Left lung (tissue), 4 donors: ENCODE measurements at regions not wholly inside any gene's neighbourhood (a gene's known extent, or its start where the extent isn't known, plus 50 kb on each side); places are given as distances from the start of the nearest gene placed in this dataset.

Experiments
- ATAC-seq: fragments of 200-7000 bp; cut with Tn5 transposase; one replicate; pipeline ENCODE4 v1.9.1; 2020; ENCODE audit warnings: moderate library complexity
- DNase-seq, 4 donors: peaks; one replicate each; pipeline ENCODE4 v3.0.0-alpha.2; 2013 to 2020
- H3K27ac ChIP-seq, 2 donors: fragments of 200-600 bp; sonication (generic) in 1 of 2; one replicate each; pipeline versions ENCODE4 v1.5.0 to v1.8.0; 2020 to 2021
- H3K27me3 ChIP-seq, 2 donors: fragments of 200-600 bp; sonication (generic) in 1 of 2; one replicate each; pipeline versions ENCODE4 v1.5.0 to v1.8.0; 2020 to 2021
- H3K36me3 ChIP-seq, 2 donors: fragments of 200-600 bp; sonication (generic) in 1 of 2; one replicate each; pipeline versions ENCODE4 v1.5.0 to v1.8.0; 2020 to 2021
- H3K4me1 ChIP-seq, 2 donors: fragments of 200-600 bp; one replicate each; pipeline ENCODE4 v1.8.0; 2021
- H3K4me3 ChIP-seq, 2 donors: fragments of 200-600 bp; sonication (generic) in 1 of 2; one replicate each; pipeline versions ENCODE4 v1.5.0 to v1.8.0; 2020 to 2021; ENCODE audit warnings: mild to moderate bottlenecking in 1 of 2
- H3K9me3 ChIP-seq, 2 donors: fragments of 200-600 bp; sonication (generic) in 1 of 2; one replicate each; pipeline versions ENCODE4 v1.5.0 to v1.8.0; 2020 to 2021
- intact Hi-C, 2 donors: fragments of 100-400 bp; cut with DNase I; formaldehyde crosslinking; loops; one replicate each; pipeline versions ENCODE4 v1.11.2 to v1.14.2; 2022
- TF ChIP-seq, protein P1 (sequence below), 2 donors: fragments of 200-600 bp; sonication (generic) in 1 of 2; IDR thresholded peaks; one replicate each; pipeline versions ENCODE4 v1.5.0 to v1.8.0; 2021; ENCODE audit warnings: antibody characterized with exemption in 2 of 2
- donor health status: DM: no; HTN: yes; CAD: no.
- donor health status: DM: no; HTN: no; CAD: no.

DNA sequence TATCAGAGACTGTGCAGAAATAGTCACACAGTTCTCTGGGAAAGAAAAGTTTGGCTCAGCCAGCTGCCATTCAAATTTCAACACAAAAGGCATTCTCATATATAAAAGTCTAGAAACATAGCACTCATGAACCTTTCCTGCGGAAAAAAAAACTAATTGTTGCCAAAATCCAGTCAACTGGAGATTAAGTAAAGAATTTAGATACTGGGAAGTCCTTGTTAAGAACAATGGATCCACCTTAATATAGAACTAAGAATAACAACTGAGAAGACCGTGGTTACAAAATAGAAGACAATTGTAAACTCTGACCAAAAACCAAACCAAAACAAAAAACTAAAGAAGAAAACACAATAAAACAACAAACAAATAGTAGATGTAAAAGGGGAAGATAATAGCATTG is 238.8 kb upstream of the PCSK5 start:
- intact Hi-C loops, result no loop called here
- TF ChIP-seq, protein P1, sequence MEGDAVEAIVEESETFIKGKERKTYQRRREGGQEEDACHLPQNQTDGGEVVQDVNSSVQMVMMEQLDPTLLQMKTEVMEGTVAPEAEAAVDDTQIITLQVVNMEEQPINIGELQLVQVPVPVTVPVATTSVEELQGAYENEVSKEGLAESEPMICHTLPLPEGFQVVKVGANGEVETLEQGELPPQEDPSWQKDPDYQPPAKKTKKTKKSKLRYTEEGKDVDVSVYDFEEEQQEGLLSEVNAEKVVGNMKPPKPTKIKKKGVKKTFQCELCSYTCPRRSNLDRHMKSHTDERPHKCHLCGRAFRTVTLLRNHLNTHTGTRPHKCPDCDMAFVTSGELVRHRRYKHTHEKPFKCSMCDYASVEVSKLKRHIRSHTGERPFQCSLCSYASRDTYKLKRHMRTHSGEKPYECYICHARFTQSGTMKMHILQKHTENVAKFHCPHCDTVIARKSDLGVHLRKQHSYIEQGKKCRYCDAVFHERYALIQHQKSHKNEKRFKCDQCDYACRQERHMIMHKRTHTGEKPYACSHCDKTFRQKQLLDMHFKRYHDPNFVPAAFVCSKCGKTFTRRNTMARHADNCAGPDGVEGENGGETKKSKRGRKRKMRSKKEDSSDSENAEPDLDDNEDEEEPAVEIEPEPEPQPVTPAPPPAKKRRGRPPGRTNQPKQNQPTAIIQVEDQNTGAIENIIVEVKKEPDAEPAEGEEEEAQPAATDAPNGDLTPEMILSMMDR (IDR thresholded peaks at IDR 0.05), result no peak
- no peaks in the 10 kb centered on the region for H3K36me3 ChIP-seq
- peaks cover 0 to 2% of the 10 kb centered on the region in 2 donors for H3K9me3 ChIP-seq
- no peaks in the 10 kb centered on the region for H3K4me1 ChIP-seq
- no peak overlapping the region for H3K4me3 ChIP-seq
- no peak for DNase-seq
- ATAC-seq, result no peak
- H3K27me3 ChIP-seq, result no peaks in the 10 kb centered on the region
- no peak overlapping the region for H3K27ac ChIP-seq

DNA sequence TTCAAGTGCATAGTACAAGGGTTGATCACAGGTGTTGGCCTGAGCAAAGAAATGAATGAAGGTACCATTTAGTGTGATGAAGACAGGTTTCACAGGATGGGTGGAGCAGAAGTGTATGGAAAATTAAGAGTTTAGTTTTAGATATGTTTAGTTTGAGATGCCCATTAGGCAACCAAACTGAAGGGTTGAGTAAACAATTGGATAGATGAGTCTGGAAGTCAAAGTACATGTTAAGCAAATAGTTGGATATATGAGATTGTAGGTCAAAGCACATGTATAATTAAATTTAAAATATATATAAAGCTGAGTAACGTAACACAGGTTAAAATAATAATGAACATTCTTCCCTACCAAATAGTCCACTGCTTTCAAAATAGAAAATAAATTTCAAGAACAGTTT is 237.1 kb upstream of the PCSK5 start:
- Histone ChIP-seq H3K36me3 (no peaks in the 10 kb centered on the region), H3K4me1 (no peaks in the 10 kb centered on the region), H3K9me3 (peaks cover 0 to 2% of the 10 kb centered on the region in 2 donors), H3K27ac (no peak overlapping the region), H3K27me3 (no peaks in the 10 kb centered on the region), H3K4me3 (no peak overlapping the region)
- TF ChIP-seq, protein P1 (IDR thresholded peaks at IDR 0.05), result no peak
- intact Hi-C loops, result no loop called here
- ATAC-seq (no peak), DNase-seq (no peak)

DNA sequence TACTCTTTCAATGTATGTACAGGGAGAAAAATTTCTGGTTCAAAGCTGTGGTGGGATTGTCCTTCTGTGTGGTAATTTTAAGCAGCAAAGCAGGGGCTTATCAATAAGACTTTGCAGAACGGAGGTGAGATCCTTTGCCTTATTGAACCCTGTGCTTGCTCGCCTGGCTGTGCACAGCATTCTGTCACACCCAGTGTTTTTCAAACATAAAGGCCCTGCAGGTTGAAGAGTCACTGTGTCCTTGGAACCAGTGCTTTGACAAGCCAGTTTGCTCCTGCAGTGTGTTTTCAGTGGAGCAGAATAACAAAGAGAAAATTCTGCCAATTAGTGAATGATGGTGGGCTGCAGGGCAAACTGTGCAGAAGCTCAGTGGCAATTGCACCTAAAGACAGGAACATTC is 236.7 kb upstream of the PCSK5 start:
- H3K27me3 ChIP-seq, result no peaks in the 10 kb centered on the region
- intact Hi-C loops, result no loop called here
- H3K36me3 ChIP-seq, result no peaks in the 10 kb centered on the region
- ATAC-seq (no peak), DNase-seq (no peak)
- H3K4me3 ChIP-seq, result no peak overlapping the region
- peaks cover 0 to 2% of the 10 kb centered on the region in 2 donors for H3K9me3 ChIP-seq
- TF ChIP-seq, protein P1 (IDR thresholded peaks at IDR 0.05), result no peak
- no peak overlapping the region for H3K27ac ChIP-seq
- H3K4me1 ChIP-seq, result no peaks in the 10 kb centered on the region

DNA sequence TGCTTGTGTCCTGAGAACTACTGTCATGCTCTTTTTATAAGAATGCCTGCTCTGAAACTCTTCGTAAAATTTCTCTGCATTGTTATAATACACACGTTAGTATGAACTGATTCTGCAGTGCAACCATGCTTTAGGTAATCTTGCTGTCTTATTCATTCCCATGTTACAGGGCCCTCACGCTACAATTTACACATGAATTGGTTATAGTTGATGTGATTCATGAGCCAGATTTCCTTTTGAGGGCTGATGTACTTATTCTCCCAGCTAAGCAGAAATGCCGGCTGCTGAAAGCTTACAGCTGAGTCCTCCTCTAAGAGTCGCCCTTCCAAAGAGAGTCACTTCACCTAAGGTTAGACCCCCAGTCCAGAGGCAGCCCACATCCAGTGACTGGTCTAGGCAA is 233.5 kb upstream of the PCSK5 start:
- Histone ChIP-seq H3K4me1 (no peaks in the 10 kb centered on the region), H3K4me3 (no peak overlapping the region), H3K9me3 (peaks cover 0 to 2% of the 10 kb centered on the region in 2 donors), H3K36me3 (no peaks in the 10 kb centered on the region), H3K27me3 (no peaks in the 10 kb centered on the region), H3K27ac (no peak overlapping the region)
- TF ChIP-seq, protein P1 (IDR thresholded peaks at IDR 0.05), result no peak
- intact Hi-C loops, result no loop called here
- ATAC-seq (no peak), DNase-seq (no peak)

DNA sequence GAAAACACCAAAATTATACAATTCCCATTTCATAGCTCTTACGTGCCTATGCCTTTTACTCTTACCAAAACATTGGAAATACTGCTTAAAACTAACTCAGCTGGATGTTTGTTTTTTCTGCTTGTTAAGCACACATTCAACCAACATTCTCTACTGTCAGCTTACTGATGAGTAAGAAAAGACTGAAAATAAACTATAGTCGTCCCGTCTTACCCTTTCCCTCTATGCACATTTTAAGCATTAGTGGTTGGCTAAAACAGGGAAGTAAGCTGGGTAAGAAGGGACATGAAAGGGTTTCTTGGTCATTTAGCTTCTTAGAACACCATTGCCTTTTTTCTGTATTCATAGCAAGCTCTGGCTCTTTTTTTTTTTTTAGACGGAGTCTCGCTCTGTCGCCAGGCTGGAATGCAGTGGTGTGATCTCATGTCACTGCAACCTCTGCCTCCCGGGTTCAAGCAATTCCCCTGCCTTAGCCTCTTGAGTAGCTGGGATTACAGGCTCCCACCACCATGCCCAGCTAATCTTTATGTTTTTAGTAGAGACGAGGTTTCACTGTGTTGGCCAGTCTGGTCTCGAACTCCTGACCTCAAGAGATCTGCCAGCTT is 232.1 kb upstream of the PCSK5 start:
- H3K4me1 ChIP-seq, result no peaks in the 10 kb centered on the region
- TF ChIP-seq, protein P1 (IDR thresholded peaks at IDR 0.05), result no peak
- no peak for DNase-seq
- no peaks in the 10 kb centered on the region for H3K27me3 ChIP-seq
- no peak overlapping the region for H3K4me3 ChIP-seq
- no peak overlapping the region for H3K27ac ChIP-seq
- no peaks in the 10 kb centered on the region for H3K36me3 ChIP-seq
- ATAC-seq, result no peak
- H3K9me3 ChIP-seq, result peaks cover 0 to 2% of the 10 kb centered on the region in 2 donors
- intact Hi-C loops, result no loop called here
